GM06990 (cell line): ENCODE measurements at regions not wholly inside any gene's neighbourhood (a gene's known extent, or its start where the extent isn't known, plus 50 kb on each side); places are given as distances from the start of the nearest gene placed in this dataset.

Experiments used
- DNase-seq: peaks from one replicate; pipeline ENCODE4 v3.0.0-alpha.2; 2011; ENCODE audit not compliant: insufficient read length; ENCODE audit errors: extremely low read depth
- H3K27me3 ChIP-seq: replicated peaks from 2 replicates; pipeline ENCODE4 v1.6.0; 2011; ENCODE audit warnings: low read length; ENCODE audit not compliant: control insufficient read depth, insufficient read depth
- H3K36me3 ChIP-seq: 2 replicates; pipeline ENCODE4 v1.5.1; 2011; ENCODE audit warnings: low read length; ENCODE audit not compliant: control insufficient read depth, insufficient read depth
- H3K4me3 ChIP-seq: replicated peaks from 2 replicates; pipeline ENCODE4 v1.5.1; 2011; ENCODE audit warnings: low read depth, mild to moderate bottlenecking, control low read depth, low read length
- CTCF ChIP-seq: IDR thresholded peaks from 2 replicates; pipeline ENCODE4 v1.5.1; 2011; ENCODE audit warnings: low read length, control low read depth, mild to moderate bottlenecking, inconsistent platforms; ENCODE audit not compliant: insufficient read depth, poor library complexity, severe bottlenecking

- TF ChIP-seq CTCF, result no peak
- Histone ChIP-seq H3K27me3 (no peaks in the 10 kb centered on the region), H3K36me3 (no peaks in the 10 kb centered on the region), H3K4me3 (no peak overlapping the region)
- DNase-seq, result no peak
Measured at GRCh38 chr14:34257505-34257904, 204.5 kb downstream of the SPTSSA start.

DNA sequence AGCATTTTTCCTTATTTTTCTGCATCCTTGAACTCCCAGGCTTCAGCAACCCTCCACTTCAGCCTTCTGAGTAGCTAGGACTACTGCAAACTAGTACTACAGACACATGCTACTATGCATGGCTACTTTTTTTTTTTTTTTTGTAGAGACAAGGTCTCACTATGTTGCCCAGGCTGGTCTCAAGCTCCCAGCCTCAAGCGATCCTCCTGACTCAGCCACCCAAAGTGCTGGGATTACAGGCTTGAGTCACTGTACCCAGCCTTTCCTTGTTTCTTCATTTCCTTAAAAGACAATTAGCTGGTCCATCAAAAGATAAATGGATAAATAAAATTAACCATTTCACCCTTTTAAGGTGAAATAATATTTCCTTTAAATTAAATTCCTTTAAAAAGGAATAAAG is 205.8 kb downstream of the SPTSSA start:
- TF ChIP-seq CTCF, result no peak
- no peak for DNase-seq
- Histone ChIP-seq H3K27me3 (no peaks in the 10 kb centered on the region), H3K4me3 (no peak overlapping the region), H3K36me3 (no peaks in the 10 kb centered on the region)

GRCh38 chr14:34254571-34254970 is 207.5 kb downstream of the SPTSSA start:
- TF ChIP-seq CTCF, result no peak
- H3K27me3 ChIP-seq, result no peaks in the 10 kb centered on the region

GRCh38 chr14:34254031-34254430 is 208.0 kb downstream of the SPTSSA start:
- Histone ChIP-seq H3K4me3 (no peak overlapping the region), H3K27me3 (no peaks in the 10 kb centered on the region), H3K36me3 (no peaks in the 10 kb centered on the region)
- no peak for DNase-seq
- no peak for TF ChIP-seq CTCF

More at GRCh38 chr14:34254571-34254970, 207.5 kb downstream of the SPTSSA start:
- no peak overlapping the region for H3K4me3 ChIP-seq
- H3K36me3 ChIP-seq, result no peaks in the 10 kb centered on the region
- no peak for DNase-seq

DNA sequence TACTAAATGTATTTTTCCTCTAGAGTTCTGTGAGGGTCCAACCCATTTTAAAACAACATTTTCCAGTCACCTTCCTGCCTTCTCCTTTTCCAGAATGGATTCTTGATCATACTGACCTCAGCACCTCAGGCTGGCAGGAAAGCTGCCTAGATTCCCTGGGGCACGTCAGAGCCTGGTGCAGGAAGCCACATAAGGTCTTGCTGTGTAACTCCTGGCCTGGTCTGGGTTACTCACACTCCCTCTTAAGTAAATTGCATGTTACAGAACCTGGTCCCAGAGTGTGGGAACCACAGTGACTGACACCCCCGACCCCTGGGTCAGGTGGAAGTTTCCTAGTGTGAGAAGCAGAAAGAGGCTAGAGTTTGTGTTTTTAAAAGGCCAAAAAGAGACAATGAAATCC is 209.8 kb downstream of the SPTSSA start:
- no peaks in the 10 kb centered on the region; the same call in 1 of the 2 replicates for H3K27me3 ChIP-seq
- no peaks in the 10 kb centered on the region for H3K36me3 ChIP-seq
- no peak for TF ChIP-seq CTCF
- no peak for DNase-seq
- H3K4me3 ChIP-seq, result no peak overlapping the region

- TF ChIP-seq CTCF, result no peak
- no peak overlapping the region for H3K4me3 ChIP-seq
- H3K27me3 ChIP-seq, result no peaks in the 10 kb centered on the region; the same call in 1 of the 2 replicates
- no peaks in the 10 kb centered on the region for H3K36me3 ChIP-seq
- no peak for DNase-seq
Measured at GRCh38 chr14:34251662-34252061, 210.4 kb downstream of the SPTSSA start.
